ENCODE measurements at regions not wholly inside any gene's neighbourhood (a gene's known extent, or its start where the extent isn't known, plus 50 kb on each side); places are given as distances from the start of the nearest gene placed in this dataset.

DNA sequence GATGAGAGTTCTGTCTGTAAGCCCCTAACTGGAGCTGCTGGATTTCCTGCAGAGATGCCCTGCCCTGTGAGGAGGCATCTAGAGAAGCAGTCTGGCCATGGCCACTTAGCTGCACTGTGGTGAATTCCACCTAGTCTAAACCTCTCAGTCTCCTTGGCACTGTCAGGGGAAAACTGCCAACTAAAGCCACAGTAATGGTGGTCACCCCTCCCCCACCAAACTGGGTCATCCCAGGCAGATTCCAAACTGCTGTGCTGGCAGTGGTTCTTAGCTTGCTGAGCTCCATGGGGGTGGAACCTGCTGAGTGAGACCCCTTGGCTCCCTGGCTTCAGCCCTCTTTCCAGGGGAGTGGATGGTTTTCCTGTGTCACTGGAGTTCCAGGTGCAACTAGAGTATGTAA is 740.6 kb downstream of the RWDD3 start:
- in situ Hi-C loops (cut with MboI; ENCODE audit: low sequenced_read_pairs), result no loop called here

DNA sequence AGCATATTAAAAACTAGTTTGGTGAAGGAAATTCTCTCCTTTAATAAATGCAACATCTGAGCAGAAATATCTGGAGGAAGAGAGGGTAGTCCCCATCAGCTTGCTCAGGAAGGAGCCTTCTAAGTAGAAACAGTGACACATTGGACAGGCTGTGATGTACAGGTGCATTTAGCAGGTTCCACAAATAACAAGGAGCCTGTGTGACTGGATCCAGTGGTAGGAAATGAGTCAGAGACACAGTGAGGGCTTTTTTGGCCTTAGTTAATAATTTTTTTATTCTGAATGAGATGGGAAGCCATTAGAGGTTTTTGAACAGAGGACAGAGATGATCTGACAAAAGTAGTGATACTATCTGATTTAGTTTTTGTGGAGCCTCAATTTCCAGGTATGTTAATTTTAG is 738.9 kb upstream of the PTBP2 start:
- in situ Hi-C loops (cut with MboI; ENCODE audit: low sequenced_read_pairs), result no loop called here

DNA sequence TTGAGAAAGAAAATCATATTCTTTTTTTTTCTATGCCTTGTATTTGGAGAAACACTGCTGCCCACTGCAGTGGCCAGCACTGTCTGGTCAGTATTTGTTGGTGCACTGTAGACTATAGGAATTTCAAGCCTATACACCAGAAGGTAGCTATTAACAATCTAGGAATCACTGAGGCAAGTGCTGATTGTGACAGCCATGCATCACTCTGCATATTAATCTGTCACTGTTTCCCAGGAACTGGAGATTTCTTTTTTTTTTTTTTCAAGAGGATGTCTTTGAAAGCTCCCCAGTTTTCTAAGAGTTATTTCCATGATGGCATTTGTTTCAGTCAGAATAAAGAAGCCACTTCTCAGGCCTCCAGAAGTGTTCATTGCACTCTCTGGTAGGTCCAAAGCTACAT is 737.8 kb upstream of the PTBP2 start:
- in situ Hi-C loops (cut with MboI; ENCODE audit: low sequenced_read_pairs), result no loop called here

DNA sequence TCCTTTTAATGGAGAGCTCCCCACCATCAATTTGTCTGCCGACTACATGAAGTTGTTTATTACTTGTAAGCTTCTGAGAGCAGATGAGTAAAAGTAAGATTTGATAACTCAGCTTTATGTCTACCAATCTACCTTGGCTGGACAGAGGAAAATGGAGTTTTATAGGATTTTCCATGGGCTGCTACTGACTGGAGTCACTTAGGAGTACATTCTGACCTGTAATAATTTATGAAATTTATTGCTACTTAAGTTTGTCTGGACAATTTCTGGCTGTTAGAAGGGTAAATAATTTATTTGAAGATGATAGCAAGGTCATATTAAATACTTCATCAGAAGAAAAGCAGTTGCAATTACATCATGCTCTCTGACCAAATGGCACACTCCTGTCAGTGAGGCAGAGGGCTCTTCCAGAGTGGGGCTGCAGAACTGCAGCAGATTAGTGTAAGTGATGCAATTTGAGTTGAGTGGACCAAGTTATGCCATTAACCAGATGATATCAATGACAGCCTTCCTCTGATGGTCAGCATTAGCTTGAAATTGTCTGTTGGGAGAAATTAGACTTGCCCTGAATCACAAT is 736.7 kb upstream of the PTBP2 start:
- in situ Hi-C loops (cut with MboI; ENCODE audit: low sequenced_read_pairs), result no loop called here

DNA sequence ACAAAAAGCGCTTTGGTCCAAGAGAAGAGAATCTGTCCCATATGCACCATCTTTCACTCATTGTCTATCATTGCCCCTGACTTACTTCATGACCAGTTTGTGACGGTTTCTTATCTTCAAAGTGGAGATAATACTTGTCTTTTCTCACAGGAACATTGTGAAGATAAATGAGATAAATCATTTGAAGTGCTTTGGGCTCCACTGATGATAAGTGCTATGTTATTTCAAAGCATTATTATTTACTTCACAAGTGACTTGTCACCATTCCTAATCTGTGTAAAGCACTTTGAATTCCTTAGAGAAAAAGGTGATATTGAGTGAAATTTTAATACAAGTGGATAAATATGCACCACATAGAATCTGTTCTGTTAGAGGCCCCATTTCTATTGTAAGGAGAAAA is 731.6 kb upstream of the PTBP2 start:
- in situ Hi-C loops (cut with MboI; ENCODE audit: low sequenced_read_pairs), result no loop called here

DNA sequence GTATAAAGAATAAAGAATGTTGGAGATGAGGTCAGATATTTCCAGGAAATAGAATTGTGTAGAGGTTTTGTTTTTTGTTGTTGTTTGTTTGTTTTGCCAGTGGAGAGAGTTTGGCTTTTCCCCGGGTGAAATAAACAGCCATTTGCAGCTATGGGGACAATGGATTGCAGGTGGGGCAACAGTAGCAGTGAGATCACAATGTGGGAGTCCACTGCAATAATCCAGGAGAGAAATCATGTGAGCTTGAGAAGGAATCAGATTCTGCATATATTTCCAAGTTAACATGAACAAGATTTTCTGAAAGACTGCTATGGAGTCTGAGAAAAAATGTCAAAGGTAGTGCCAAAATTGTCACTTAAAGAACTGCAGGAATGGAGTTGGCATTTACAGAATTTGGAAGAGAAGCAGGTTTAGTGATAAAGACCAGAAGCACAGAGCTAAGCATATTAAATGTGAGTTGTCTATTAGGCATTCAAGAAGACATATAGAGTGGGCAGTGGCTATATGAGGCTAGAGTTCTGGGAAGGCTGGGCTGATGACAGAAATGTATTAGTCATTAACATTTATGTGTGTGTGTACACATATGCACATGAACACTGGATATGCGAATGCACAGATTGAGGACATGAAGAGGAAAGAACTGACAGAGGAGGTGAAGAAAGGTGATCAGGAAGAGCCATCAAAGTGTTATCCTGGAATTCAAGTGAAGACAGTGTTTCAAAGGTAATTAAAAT is 729.6 kb upstream of the PTBP2 start:
- in situ Hi-C loops (cut with MboI; ENCODE audit: low sequenced_read_pairs), result no loop called here

DNA sequence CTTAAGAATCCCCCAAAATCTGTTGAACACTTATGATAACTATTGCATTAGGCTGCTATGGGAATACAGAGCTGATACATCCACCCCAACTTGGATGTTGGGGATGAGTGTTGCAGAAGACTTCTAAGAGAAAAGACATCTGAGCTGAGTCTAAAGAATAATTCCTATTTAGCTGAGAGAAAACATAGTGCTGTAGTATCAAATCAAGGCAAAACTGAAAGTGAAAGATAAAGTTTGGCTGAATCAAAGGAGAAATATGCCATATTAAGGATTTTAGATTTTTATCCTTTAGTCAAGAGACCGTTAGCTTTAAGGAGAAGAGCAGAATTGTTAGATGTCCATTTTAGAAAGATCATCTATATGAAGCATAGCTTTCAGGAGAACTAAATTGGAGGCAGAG is 726.9 kb upstream of the PTBP2 start:
- in situ Hi-C loops (cut with MboI; ENCODE audit: low sequenced_read_pairs), result no loop called here

DNA sequence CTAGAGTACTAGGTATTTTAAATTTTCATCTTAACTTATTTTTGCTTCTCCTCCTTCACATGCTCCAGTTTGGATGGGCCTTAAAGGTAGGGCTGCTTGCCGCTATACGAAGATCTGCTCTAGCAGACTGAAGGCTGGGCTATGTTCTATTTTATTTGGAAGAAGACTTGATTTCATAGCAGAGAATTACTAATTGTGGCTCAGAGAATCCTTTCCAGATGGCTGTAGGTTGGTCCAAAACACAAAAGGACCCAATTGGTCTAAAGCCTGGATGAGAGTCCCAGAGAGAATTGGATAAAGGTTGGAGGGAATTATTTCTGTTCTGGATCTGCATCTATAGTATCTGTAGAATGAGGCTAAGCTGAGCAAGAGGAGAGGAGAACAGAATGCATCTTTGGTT is 719.4 kb upstream of the PTBP2 start:
- in situ Hi-C loops (cut with MboI; ENCODE audit: low sequenced_read_pairs), result no loop called here

DNA sequence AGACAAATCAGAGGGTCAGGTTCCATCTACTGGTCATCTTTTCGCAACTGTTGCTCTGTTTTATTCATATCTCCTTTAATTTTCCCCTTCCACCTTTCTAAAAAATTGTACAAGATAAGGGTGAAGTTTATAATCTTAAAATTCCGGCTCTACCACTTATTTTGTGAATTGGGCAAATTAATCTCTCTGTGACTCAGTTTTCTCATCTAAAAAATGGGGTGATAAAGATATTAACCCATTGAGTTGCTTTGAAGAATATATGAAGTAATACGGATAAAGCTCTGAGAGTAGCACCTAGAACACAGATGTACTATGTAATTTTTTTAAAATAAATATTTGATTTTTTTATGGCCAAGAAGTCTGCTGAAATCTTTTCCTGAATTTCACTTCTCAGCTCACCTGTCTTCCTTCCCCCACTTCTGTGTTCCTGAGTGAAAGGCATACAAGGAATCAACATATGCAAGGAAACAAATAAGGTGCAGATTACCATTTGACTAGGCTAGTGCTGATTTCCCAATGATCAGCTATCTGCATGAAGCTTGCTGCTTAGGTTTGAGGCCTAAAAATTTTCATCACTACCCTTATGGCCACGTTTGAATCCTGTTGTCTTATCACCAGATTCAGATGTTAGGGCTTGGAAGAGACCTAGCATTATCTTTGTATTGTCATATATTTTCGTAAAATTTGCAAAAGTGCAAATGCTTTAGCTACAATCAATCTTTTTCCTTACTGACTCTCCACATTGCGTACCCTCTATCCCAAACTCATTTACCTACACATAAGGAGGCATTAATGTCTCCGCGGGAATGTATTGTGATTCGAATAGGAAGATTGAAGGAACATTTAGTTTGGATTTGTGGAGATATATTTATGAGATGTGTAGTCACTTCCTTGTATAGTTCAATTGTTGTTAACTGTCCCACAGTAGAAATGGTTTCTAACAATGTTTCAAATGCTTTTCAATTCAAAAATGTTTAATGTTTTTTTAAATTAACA is 718.3 kb upstream of the PTBP2 start:
- in situ Hi-C loops (cut with MboI; ENCODE audit: low sequenced_read_pairs), result no loop called here

DNA sequence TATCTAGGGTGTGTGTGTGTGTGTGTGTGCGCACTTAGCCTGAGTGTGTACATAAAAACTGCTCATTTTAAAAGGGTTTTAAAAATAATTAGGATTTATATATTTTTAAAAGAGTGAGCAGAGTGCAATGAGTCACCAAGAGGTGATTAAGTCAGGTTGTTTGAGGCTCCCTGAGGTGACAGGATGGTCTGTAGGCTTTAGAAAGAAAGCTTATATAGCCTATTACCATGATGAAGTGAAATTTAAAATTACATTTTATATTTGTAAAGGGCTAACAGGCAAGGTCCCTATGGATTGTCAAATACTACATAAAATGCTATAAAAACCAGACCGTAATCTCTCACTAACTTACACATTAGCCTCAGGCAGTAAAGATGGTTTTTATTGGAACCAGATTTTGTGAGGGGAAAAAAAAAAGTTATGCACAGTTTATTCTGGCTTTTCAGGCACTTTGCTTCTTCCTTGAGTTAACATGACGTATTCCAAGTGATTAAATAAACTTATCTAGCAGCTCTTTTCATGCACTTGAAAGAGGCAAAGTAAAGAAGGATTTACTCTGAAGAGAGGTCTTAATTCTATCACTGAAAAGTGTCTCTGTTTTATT is 711.7 kb upstream of the PTBP2 start:
- in situ Hi-C loops (cut with MboI; ENCODE audit: low sequenced_read_pairs), result no loop called here

DNA sequence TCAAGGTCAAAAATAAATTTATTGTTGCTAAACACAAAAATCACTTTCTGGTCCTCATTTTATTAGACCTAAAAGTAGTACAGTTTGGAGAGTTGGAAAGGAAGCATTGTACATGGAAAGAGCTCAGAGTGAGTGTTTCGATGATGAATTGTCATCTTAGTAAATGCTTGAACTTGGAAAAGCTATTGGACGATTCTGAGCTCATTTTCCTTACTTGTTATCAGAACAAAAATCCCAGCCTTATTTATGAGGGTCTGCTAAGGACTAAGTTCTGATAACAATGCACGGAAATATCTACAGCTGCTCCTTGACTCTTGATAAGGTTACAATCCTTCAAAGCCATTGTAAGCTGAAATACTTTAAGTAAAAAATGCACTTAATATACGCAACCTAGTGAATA is 710.0 kb upstream of the PTBP2 start:
- in situ Hi-C loops (cut with MboI; ENCODE audit: low sequenced_read_pairs), result no loop called here

DNA sequence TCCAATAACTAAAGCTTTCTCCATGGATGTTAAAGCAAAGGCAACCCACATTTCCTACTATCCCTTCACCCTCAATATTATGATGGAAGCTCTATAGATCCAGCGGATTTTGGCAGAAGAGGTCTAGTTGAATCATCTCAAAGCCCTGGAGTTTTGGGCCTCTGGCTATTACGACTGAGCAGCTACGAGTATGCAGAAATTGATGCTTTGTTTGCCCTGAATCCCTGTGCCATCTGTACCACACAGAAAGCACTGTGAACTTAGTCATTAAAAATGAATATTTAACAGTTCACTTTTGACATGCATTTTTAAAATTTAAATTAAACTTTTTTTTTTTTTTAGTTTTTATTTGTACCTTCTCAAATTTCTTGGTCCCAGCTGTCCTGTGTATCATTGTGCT is 705.4 kb upstream of the PTBP2 start:
- in situ Hi-C loops (cut with MboI; ENCODE audit: low sequenced_read_pairs), result no loop called here

DNA sequence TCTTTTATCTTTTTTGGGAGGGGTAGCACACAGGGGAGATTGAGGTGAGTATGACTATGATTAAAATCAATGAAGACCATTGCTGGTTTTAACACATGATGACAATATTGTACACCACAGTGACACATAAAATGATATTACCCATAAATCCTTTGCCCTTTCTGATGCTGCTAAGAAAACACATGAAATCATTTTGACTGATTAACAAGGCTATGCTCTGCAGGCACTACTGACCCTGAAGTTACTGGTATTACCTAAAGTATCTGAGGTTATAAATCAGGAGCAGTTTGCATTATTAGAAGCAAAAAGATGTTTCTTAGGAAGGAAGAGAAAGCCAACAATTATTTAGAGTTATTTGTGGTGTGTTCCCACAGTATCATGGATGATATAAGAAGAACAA is 701.2 kb upstream of the PTBP2 start:
- in situ Hi-C loops (cut with MboI; ENCODE audit: low sequenced_read_pairs), result no loop called here

DNA sequence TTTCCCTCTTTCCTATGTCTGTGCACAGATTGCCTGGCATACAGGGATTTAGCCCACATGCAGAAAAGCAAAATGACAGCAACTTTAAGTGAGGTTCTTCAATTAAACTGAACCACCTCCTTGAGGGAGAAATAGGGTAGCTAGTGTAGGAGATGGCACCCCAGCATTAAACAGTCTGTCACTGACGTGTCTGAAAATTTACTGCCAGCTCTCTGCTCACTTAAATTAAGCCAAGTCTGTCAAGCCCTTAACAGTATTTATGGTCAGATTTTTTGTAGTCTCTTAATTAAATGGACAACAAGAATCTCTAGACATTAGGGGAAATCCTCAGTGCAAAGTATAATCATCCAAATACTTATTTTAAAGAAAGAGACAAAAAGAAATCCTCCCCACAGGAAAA is 696.5 kb upstream of the PTBP2 start:
- in situ Hi-C loops (cut with MboI; ENCODE audit: low sequenced_read_pairs), result no loop called here

DNA sequence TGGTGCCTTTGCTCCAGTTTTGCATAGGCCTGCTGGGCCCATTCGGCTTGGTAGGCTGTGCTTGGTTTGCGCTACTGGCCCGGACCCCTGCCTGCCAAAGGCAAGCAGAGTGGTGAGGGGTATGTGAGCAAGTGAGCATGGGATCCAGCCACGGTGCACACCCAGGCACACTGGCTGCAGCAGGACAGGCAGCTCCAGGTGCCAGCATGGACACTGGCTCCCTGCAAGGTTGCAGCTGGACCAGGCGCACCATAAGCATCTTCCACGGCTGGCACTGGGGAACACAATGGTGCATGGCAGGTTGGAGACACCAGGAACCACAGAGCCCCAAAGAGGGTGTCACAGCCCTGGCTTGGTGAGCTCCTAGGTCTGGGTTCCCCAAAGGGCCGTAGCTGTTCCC is 693.5 kb upstream of the PTBP2 start:
- in situ Hi-C loops (cut with MboI; ENCODE audit: low sequenced_read_pairs), result no loop called here

DNA sequence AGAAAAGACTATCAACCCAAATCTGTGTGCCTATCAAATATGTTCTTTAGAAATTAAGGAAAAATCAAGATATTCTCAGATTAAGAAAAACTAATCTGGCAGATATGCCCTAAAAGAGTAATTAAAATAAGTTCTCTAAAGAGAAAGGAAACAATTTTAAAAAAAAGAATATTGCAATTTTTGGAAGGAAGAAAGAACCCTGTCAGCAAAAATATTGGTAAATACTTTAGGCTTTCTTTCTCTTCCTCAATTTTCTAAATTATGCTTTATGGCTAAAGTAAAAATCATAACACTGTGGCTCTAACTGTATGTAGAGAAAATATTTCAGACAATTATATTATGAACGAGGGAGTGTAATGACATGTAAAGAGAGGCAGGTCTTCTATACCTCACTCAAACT is 691.3 kb upstream of the PTBP2 start:
- in situ Hi-C loops (cut with MboI; ENCODE audit: low sequenced_read_pairs), result no loop called here

DNA sequence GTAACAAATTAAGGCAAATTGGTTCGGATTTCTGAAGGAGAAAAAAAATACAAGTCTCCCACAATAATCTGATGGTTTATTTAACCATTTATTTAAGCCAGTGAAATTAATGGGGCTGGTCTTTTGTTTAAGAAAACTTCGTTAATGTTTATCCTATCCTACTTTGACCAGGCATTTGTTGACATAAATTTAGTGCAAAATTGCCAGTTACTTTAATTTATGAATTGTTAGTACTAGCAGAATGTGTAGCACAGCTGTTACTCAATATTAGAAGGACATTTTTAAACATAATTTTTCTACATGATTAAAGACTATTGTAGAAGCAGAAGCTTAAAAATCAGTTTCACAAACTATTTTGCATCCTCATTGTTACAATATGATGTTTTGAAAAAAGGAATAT is 687.6 kb upstream of the PTBP2 start:
- in situ Hi-C loops (cut with MboI; ENCODE audit: low sequenced_read_pairs), result no loop called here

DNA sequence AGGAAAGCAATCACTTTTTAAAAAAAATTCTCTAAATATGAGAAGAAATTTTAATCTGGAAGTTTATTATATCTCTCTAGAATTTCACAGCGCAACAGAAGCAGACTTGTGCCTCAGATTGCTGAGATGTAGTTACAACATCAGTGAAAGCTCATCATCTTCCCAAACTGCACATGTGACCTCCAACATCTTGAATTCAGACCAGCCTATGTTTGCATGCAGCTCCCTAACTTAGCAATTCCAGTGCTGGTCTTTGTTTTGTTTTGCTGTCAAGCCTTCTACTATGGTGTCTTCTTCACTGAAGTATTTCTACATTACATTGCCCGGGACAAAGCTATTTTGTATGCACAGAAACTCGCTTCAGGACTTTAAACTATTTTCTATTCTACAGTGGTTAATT is 684.8 kb upstream of the PTBP2 start:
- in situ Hi-C loops (cut with MboI; ENCODE audit: low sequenced_read_pairs), result no loop called here

DNA sequence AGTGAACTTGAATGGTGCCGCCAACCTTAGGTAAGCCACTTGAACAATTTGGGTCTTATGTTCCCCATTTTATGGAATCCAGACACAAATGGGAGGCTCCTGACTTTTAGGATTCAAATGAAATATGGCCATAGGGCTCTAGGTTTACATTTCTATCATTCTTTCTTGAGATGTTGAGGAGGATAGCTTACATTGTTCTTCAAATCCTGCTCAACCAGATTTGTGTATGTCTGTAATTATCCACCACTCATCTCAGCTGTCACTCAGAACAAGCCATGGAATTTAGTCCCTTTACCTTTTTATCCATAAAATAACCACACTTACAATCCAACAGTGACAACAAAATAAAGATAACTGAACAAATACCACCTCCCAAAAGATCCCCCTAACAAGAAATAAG is 682.9 kb upstream of the PTBP2 start:
- in situ Hi-C loops (cut with MboI; ENCODE audit: low sequenced_read_pairs), result no loop called here

DNA sequence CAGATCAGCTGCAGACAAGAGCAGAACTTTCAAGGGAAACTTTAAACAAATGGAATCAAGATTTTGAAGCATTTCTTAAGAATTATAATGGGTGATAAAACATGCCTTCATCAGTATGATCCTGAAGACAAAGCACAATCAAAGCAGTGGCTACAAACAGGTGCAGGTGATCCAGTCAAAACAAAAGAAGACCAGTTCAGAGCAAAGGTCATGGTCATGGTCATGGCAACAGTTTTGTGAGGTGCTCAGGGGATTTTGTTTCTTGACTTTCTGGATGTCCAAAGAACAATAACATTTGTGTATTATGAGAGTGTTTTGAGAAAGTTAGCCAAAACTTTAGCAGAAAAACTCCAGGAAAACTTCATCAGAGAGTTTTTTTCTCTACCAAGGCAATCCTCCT is 681.7 kb upstream of the PTBP2 start:
- in situ Hi-C loops (cut with MboI; ENCODE audit: low sequenced_read_pairs), result no loop called here

DNA sequence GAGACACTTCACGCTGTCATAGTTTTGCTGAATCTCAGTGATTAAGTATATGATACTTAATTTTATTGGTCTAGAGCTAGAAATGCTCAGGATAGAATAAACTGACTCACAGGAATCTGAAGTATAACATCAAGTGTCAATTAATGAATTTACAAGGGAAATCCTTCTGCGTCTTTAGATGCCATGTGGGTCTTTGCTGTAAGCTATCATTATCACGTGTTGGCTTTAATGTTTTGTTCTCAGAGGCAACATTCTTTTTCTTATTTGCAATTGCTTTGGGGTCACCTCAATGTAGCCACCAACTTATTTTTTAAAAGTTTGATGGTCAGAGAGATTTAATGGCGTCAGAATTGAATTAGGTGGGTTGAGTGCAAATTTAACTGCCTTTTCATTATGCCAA is 680.1 kb upstream of the PTBP2 start:
- in situ Hi-C loops (cut with MboI; ENCODE audit: low sequenced_read_pairs), result no loop called here
